K562 (cell line): ENCODE measurements at regions not wholly inside any gene's neighbourhood (a gene's known extent, or its start where the extent isn't known, plus 50 kb on each side); places are given as distances from the start of the nearest gene placed in this dataset.

ENCODE experiments used
- ADNP ChIP-seq: fragments of 200-800 bp; sonication (Bioruptor generic); IDR thresholded peaks from 2 replicates; pipeline ENCODE4 v1.6.1; 2016; ENCODE audit warnings: missing genetic modification characterization, missing compliant biosample characterization
- ARID2 ChIP-seq: fragments of 450-650 bp; IDR thresholded peaks from 2 replicates; pipeline ENCODE4 v1.6.1; 2017; ENCODE audit warnings: antibody characterized with exemption, mild to moderate bottlenecking
- BCL6 ChIP-seq: fragments of 250-450 bp; sonication (Bioruptor Pico); IDR thresholded peaks from 2 replicates; pipeline ENCODE4 v1.4.0; 2020
- CBFA2T2 ChIP-seq: fragments of 450-650 bp; conservative IDR thresholded peaks from 2 replicates; pipeline ENCODE4 v1.6.1; 2017; ENCODE audit warnings: mild to moderate bottlenecking
- CCNT2 ChIP-seq: IDR thresholded peaks from 2 replicates; pipeline ENCODE4 v1.6.1; 2011; ENCODE audit warnings: borderline replicate concordance, low read depth, mild to moderate bottlenecking, moderate library complexity, mixed read lengths, low read length; ENCODE audit not compliant: insufficient read length; ENCODE audit errors: extremely low read depth
- CREBBP ChIP-seq: IDR thresholded peaks from one replicate; pipeline ENCODE4 v1.6.1; 2012; ENCODE audit warnings: low read depth, mild to moderate bottlenecking, control low read depth, inconsistent platforms, low read length
- E2F3 ChIP-seq: fragments of 250-450 bp; sonication (Bioruptor Pico); IDR thresholded peaks from 2 replicates; pipeline ENCODE4 v1.4.0; 2020; ENCODE audit warnings: mild to moderate bottlenecking
- HDAC2 ChIP-seq: fragments of 450-650 bp; IDR thresholded peaks from 2 replicates; pipeline ENCODE4 v1.6.1; 2016; ENCODE audit warnings: mild to moderate bottlenecking
- LEF1 ChIP-seq: fragments of 450-650 bp; IDR thresholded peaks from 2 replicates; pipeline ENCODE4 v1.6.1; 2016; ENCODE audit warnings: mild to moderate bottlenecking
- MAFG ChIP-seq: fragments of 450-650 bp; conservative IDR thresholded peaks from 2 replicates; pipeline ENCODE4 v1.6.1; 2016; ENCODE audit warnings: missing genetic modification characterization, missing compliant biosample characterization
- NCOA1 ChIP-seq: fragments of 450-650 bp; IDR thresholded peaks from 2 replicates; pipeline ENCODE4 v1.6.1; 2016; ENCODE audit warnings: low read depth
- POU5F1 ChIP-seq: fragments of 150-350 bp; IDR thresholded peaks from 2 replicates; pipeline ENCODE4 v1.6.1; 2014; ENCODE audit warnings: borderline replicate concordance, low read length, low read depth, mild to moderate bottlenecking; ENCODE audit not compliant: partially characterized antibody
- PTRF ChIP-seq: fragments of 450-650 bp; IDR thresholded peaks from 2 replicates; pipeline ENCODE4 v1.6.1; 2016; ENCODE audit warnings: mild to moderate bottlenecking, missing genetic modification characterization, missing compliant biosample characterization
- SAP30 ChIP-seq: fragments of 200-600 bp; sonication (generic); IDR thresholded peaks from 2 replicates; pipeline ENCODE4 v1.6.1; 2012; ENCODE audit warnings: borderline replicate concordance, low read depth, mild to moderate bottlenecking, moderate library complexity, low read length, control low read depth, inconsistent platforms; ENCODE audit not compliant: insufficient read depth, poor library complexity, severe bottlenecking
- TCF3 ChIP-seq: sonication (generic); formaldehyde crosslinking; IDR thresholded peaks from 2 replicates; pipeline ENCODE4 v1.4.0; 2020; ENCODE audit warnings: mild to moderate bottlenecking, missing genetic modification reagents
- TEAD4 ChIP-seq, 2 experiments: sonication (generic) in 1 of 2; formaldehyde crosslinking in 1 of 2; IDR thresholded peaks; 2 replicates each; pipeline versions ENCODE4 v1.6.1 to v1.8.0; 2012 to 2022; ENCODE audit warnings: borderline replicate concordance in 1 of 2, inconsistent platforms in 1 of 2, low read length in 1 of 2, mild to moderate bottlenecking in 1 of 2, missing genetic modification reagents in 1 of 2
- TRIM24 ChIP-seq, 2 experiments: fragments of 450-650 bp; IDR thresholded peaks; 2 replicates each; pipeline ENCODE4 v1.6.1; 2016
- ZNF133 ChIP-seq: fragments of 250-450 bp; sonication (Bioruptor Pico); IDR thresholded peaks from 2 replicates; pipeline ENCODE4 v1.4.0; 2020; ENCODE audit warnings: mild to moderate bottlenecking
- ZNF174 ChIP-seq: fragments of 250-450 bp; sonication (Bioruptor Pico); IDR thresholded peaks from 2 replicates; pipeline ENCODE4 v1.4.0; 2020; ENCODE audit warnings: mild to moderate bottlenecking
- ZNF384 ChIP-seq: IDR thresholded peaks from 2 replicates; pipeline ENCODE4 v1.6.1; 2012; ENCODE audit warnings: low read depth, low read length, improper control_type of control experiment
- ZNF592 ChIP-seq: fragments of 450-650 bp; IDR thresholded peaks from 2 replicates; pipeline ENCODE4 v1.6.1; 2017; ENCODE audit warnings: antibody characterized with exemption, mild to moderate bottlenecking
- ZNF696 ChIP-seq: fragments of 250-450 bp; sonication (Bioruptor Pico); conservative IDR thresholded peaks from 2 replicates; pipeline ENCODE4 v1.4.0; 2020; ENCODE audit warnings: mild to moderate bottlenecking, moderate library complexity
- ZNF699 ChIP-seq: fragments of 250-450 bp; sonication (Bioruptor Pico); IDR thresholded peaks from 2 replicates; pipeline ENCODE4 v1.8.0; 2021; ENCODE audit warnings: mild to moderate bottlenecking, moderate library complexity; ENCODE audit not compliant: insufficient replicate concordance
- ZNF830 ChIP-seq: fragments of 250-450 bp; sonication (Bioruptor Pico); IDR thresholded peaks from 2 replicates; pipeline ENCODE4 v1.5.0; 2021; ENCODE audit warnings: mild to moderate bottlenecking
- TF ChIP-seq, protein P1 (sequence below): IDR thresholded peaks from 2 replicates; pipeline ENCODE4 v1.6.1; 2011; ENCODE audit warnings: borderline replicate concordance, low read depth, mild to moderate bottlenecking, moderate library complexity, low read length; ENCODE audit not compliant: insufficient read depth, poor library complexity, severe bottlenecking

DNA sequence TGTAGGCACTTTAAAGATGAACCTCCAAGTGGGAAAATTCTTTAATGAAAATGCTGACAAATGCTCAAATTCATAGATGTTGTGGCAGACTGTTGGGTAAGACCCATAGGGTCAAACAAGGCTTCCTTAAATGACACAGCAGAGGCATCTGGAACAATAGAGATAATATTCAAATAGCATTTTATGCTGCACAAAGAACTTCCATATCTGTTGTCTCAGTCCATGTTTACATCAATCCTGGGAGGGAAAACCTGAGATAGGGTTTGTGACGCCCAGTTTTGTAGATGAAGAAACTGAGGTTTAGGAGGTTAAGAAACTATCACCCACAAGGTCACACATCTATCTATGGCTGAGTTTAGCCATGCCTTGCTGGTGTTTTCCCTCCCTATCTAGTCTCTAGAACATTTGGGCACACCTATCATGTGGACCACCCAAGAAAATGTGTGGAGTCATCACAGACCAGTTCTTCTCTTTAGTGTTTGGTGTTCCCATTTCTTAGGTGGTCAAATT lies 106.4 kb downstream of the EHF start (continued):
- TF ChIP-seq CCNT2, result peak; percentile 45
- TF ChIP-seq ZNF696 (CRISPR knock-in tag), result no peak
- peak; percentile 75 for TF ChIP-seq NCOA1
- no peak for TF ChIP-seq PTRF (tag)
- TF ChIP-seq, protein P1, sequence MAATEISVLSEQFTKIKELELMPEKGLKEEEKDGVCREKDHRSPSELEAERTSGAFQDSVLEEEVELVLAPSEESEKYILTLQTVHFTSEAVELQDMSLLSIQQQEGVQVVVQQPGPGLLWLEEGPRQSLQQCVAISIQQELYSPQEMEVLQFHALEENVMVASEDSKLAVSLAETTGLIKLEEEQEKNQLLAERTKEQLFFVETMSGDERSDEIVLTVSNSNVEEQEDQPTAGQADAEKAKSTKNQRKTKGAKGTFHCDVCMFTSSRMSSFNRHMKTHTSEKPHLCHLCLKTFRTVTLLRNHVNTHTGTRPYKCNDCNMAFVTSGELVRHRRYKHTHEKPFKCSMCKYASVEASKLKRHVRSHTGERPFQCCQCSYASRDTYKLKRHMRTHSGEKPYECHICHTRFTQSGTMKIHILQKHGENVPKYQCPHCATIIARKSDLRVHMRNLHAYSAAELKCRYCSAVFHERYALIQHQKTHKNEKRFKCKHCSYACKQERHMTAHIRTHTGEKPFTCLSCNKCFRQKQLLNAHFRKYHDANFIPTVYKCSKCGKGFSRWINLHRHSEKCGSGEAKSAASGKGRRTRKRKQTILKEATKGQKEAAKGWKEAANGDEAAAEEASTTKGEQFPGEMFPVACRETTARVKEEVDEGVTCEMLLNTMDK, result no peak
- TF ChIP-seq ZNF592, result no peak
- TF ChIP-seq MAFG, result peak; percentile 95
- peak; percentile 87 for TF ChIP-seq TCF3 (CRISPR knock-in tag)
- peak; percentile 77; the same call in 1 of the 2 replicates for TF ChIP-seq HDAC2
- peak; percentile 66 to 82; a peak in 3 of 4 replicates for TF ChIP-seq TRIM24 (IDR thresholded peaks at IDR 0.05)
- TF ChIP-seq LEF1, result peak; percentile 44; the same call in 1 of the 2 replicates
- TF ChIP-seq ARID2, result no peak
- no peak for TF ChIP-seq ZNF384
- TF ChIP-seq ZNF699 (CRISPR knock-in tag), result no peak
- peak; percentile 69 for TF ChIP-seq TEAD4 (IDR thresholded peaks at IDR 0.05; ENCODE audit: low read length)
- TF ChIP-seq TEAD4 (CRISPR knock-in tag; IDR thresholded peaks at IDR 0.05; ENCODE audit: borderline replicate concordance), result no peak
- TF ChIP-seq CREBBP, result no peak
- TF ChIP-seq E2F3 (CRISPR knock-in tag), result no peak
- TF ChIP-seq POU5F1, result no peak
- TF ChIP-seq ZNF174 (CRISPR knock-in tag), result no peak
- peak; percentile 74 for TF ChIP-seq CBFA2T2
- TF ChIP-seq ADNP, result peak; percentile 89
- no peak for TF ChIP-seq ZNF830 (CRISPR knock-in tag)
- no peak for TF ChIP-seq BCL6 (CRISPR knock-in tag)
- no peak for TF ChIP-seq ZNF133
- TF ChIP-seq SAP30, result no peak
